GM21723 (cell line): ENCODE measurements at regions not wholly inside any gene's neighbourhood (a gene's known extent, or its start where the extent isn't known, plus 50 kb on each side); places are given as distances from the start of the nearest gene placed in this dataset.

Experiments
- ATAC-seq: cut with Tn5 transposase; IDR thresholded peaks from one replicate; pipeline ENCODE4 v1.9.1; 2021; ENCODE audit warnings: mild to moderate bottlenecking, moderate library complexity; ENCODE audit not compliant: unreplicated experiment

DNA sequence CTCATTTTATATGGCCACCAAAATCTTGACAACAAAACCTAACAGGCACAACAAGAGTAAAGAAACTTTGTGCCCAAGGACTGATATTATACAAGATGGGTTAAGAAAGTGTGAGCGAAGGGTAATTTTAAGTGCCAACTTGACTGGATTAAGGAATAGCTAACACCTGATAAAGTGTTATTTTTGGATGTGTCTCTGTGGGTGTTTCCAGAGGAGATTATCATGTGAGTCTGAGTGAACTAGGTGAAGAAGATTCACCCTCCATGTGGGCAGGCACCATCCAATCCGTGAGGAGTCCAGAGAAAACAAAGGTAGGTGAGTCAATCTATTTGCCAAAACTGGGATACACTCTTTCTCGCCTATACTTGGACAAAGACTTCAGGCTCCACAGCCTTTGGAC, 461.6 kb downstream of the ETS1 start:
- ATAC-seq, result no peak

DNA sequence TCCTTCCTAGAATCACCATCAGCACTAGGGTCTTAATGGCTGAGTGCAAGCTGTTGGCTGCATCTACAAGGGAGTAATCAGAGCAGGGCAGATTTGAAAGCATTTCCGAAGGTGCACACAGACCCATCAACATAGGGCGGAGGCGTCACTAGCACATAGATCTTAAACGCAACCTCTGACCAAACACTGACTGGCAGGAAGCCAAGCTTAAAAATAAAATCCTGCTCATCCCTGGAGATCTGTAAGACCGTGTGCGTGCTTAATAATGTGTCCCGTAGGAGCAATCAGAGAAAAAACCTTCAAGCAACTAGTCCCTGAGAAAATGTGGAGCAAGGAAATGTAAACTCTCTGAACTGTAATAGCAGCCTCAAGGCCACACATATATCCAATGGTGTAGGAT, 470.5 kb downstream of the ETS1 start:
- no peak for ATAC-seq

DNA sequence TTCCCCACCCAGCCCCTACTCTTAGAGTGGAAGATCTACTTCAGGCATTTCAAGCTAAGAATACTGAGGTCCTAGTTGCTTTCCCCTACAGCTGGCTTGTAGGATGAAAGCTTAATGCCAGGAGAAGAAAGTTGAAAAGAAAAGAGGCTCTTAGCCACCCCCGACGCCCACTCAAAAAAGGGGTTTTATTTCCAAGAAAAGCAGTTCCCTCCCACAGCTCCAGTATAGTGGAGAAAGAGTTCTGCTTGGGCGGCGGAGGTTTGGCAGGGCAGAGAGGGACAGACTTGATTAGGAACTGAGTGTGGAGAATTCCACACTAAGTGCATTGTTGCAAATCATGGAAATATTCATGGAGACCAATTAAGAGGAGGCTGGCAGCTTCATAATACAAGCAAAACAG, 470.9 kb downstream of the ETS1 start:
- ATAC-seq, result no peak

DNA sequence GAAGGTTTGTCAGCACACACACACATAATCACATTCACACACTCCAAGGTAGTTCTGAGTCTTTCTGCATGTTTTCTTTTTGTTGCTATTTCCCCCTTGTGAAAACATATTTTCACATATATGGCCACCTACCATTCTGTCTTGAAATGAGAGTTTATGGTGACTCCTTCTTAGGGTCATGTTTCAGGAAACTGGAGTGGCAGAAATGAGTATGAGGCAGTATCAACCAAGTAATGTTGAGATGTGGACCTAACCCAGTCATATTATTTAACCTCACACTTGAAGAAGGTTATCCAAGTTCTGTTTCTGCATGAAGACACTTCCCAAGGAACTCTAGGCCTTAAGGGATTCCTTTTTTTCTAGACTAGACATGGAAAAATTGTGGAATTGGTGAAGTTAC, 481.4 kb downstream of the ETS1 start:
- ATAC-seq, result no peak

DNA sequence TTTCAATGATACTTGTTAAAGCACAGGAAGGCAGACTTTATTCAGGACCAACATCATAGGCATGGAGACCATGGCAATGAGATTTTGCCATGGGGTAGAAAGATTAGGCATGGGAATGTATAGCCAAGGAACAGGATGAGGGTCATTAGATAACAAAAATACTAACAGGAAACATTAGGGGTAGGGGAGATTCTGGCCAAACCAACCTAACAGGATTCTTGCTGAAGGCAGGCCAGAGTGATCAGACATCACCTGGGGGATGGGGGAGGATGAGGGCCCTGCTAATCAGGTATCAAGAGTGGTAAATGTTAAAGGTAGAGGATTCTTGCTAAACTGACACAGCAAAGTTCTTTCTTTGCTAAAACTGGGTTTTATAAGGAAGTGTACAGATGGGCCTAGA, 481.8 kb downstream of the ETS1 start:
- ATAC-seq, result no peak

DNA sequence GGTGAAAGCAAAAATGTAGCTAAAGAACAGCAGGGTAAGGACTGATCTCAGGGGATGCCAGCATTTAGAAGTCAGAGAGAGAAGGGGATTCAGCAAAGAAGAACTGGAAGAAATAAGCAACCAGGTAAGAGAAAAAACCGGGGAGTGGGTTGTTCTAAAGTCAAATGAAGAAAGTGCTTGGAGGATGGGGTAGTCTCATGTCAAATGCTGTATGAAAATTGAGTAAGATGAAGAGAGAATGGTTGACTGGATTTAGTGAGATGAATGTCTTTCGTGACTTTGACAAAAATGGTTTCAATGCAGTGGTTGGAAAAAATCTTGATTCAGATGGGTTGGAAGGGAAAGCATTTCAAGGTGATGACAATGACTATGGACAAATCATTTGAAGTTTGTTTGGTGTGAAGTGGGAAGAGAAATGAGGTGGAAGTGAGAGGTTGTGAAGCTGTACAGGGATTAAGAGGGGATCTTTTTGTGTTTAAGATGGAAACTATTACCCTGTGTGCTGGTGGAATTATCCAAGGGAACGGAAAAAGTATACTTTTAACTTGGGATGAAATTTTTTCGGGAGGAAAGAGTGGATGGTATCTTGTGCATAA, 484.0 kb downstream of the ETS1 start:
- no peak for ATAC-seq

DNA sequence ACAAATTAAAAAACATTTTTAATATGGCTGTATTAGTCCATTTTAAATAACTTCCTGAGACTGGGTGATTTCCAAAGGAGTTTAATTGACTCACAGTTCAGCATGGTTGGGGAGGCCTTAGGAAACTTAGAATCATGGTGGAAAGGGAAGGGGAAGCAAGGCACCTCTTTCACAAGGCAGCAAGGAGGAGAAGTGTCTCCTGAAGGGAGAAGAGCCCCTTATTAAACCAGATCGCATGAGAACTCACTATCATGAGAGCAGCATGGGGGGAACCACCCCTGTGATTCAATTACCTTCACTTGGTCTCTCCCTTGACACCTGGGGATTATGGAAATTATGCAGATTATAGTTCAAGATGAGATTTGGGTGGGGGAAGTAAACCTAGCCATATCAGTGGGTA, 488.6 kb downstream of the ETS1 start:
- ATAC-seq, result no peak

DNA sequence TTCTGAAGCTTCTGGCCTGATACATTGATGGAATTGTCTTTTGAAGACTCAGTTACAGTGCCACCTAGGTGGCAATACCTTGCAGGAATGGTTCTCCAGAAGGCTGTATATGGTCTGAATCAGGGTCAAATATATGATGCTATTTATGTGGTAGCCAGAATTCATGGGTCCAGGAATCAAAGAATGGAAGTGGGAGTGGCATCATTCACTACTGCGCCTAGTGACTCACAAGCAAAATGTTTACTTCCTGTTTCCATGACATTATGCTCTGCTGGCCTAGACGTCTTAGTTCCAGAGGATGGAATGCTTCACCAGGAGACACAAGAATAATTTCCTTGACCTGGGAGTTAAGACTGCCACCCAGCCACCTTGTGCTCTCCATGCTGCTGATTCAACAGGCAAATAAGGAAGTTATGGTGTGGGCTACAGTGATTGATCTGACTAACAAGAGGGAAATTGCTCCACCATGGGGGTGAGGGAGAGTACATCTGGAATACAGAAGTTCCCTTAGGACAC, 491.8 kb downstream of the ETS1 start:
- ATAC-seq, result no peak

DNA sequence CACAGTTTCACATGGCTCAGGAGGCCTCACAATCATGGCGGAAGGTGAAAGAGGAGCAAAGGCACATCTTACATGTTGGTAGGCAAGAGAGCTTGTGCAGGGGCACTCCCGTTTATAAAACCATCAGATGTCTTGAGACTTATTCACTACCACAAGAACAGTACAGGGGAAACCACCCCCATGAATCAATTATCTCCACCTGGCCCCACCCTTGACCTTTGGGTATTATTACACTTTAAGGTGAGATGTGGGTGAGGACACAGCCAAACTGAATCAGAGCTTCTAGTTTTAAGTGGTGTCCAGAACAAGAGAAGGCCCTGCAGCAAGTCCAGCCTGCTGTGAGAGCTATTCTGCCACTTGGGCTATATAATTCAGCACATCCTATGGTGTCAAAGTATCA, 493.7 kb downstream of the ETS1 start:
- ATAC-seq, result no peak

DNA sequence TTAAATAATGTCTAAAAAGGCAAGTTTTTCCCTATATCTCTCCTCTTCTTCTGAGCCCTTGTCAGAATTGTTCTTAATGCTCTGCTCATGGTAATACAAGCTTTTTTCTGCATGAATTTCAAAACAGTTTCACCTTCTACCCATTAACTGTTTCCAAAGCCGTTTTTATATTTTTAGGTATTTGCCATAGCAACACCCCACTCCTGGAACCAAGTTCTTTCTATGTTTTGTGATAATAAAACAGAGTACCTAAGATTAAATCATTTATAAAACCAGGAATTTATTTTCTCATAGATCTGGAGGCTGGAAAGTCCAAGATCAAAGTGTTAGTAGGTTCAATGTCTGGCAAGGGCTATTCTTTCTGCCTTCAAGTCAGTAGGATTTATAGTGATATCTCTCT, 497.4 kb downstream of the ETS1 start:
- no peak for ATAC-seq

DNA sequence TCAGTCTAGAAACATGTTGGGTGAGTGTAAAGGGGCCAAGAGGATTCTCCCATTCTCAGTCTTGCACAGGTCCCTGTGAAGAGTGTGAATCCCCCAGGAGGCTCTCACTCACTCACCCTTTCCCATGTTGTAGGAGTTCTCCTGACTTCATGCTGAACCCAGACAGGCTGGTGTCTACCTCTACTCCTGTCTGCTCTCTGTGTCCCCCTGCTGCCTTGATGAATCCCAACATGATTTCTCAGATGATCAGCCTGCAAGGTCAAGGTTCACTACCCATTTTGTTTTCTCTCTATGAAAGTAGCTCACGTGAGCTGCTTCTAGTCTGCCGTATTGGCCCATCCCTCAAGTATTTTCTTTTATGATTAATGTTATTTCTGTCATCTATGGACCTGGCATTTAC, 500.6 kb downstream of the ETS1 start:
- no peak for ATAC-seq

DNA sequence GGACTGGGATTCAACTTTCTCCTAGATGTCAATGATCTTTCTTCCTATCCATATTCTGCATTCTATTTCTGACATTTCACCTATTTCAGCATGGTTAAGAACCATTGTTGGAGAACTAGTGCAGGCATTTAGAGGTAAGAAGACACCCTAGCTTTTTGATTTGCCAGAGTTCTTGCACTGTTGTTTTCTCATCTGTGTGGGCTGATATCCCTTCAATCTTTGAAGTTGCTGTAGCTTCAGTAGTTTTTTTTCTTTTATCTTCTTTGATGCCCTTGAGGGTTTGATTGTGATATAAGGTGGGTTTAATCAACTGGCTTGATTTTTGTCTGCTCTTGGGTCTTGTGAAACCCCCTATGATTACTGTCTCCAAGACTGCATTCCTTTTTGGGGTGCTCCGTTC, 502.1 kb downstream of the ETS1 start:
- no peak for ATAC-seq

DNA sequence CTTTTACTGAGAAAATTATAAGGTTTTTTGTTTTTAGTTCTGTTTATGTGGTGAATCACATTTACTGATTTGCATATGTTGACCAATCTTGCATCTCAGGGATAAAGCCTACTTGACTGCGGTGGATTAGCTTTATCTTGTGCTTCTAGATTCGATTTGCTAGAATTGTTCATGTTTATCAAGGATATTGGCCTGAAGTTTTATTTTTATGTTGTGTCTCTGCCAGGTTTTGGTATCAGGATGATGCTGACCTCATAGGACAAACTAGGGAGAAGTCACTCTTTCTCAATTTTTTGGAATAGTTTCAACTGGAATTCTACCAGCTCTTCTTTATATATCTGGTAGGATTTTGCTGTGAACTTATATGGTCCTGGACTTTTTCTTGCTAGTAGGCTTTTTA, 504.8 kb downstream of the ETS1 start:
- ATAC-seq, result no peak

DNA sequence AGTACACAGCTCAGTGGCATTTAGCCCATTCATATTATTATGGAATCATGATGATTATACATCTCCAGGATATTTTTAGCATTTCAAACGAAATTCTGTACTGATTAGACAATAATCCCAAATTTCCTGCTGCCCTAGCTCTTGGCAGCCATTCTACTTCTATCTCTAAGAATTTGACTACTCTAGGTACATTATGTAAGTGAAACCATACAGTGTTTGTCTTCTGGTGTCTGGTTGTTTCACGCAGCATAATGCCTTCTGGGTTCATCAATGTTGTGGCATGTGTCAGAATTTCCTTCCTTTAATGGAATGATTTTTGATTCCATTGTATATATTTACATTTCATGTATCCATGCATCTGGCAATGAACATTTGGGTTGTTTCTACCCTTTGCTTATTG, 517.7 kb downstream of the ETS1 start:
- ATAC-seq, result no peak

DNA sequence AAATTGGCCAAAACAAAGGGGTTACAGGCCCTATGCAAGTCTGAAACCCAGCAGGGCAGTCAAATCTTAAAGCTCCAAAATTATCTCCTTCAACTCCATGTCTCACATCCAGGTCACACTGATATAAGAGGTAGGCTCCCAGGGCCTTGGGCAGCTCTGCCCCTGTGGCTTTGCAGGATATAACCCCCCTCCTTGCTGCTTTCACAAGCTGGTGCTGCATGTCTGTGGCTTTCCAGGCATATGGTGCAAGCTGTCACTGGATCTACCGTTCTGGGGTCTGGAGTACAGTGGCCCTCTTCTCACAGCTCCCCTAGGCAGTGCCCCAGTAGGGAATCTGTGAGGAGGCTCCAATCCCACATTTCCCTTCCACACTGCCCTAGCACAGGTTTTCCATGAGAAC, 519.6 kb downstream of the ETS1 start:
- no peak for ATAC-seq

DNA sequence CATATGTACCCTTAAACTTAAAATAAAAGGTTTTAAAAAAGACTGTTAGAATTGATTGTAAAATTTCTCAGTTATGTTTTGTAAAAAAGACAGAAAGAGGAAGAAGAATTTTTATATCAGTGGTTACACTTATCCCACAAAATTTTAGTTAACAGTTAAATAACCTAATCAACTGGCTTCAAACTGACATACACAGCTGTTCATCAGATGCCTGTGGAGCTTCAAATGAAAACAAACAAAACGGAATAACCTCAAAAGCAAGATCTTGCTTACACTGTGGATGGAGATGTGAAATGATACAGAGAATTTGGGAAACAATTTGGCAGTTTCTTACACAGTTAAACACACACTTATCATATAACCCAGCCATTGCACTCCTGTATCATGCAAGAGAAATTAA, 521.0 kb downstream of the ETS1 start:
- no peak for ATAC-seq

DNA sequence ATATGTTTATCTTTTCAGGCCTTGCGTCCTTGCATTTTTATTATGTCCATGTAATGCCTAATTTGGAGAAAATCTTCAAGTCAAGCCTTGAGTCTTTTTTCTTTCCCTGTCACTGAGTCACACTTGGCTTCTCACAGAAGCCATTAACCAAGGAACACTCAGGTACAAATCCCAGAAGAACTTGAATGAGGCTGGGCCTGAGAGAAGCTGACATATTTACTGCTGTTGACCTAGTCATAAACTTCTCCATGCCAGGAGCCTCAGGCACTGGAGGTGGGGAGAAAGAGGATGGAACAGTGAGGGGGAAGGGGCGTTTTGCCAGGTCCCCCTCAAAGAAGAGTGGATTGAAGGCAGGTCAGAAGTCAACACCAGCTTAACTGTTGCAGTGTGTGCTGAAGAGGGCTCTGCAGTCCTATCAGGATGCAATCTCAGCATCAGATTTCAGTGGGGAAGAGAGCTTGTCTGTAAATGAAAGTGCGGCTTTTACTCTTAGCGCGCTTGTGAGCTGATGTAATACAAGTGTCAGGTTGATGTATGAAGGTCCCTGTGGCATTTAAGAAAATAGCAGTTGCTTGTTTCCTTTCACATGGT, 526.0 kb downstream of the ETS1 start:
- ATAC-seq, result no peak

DNA sequence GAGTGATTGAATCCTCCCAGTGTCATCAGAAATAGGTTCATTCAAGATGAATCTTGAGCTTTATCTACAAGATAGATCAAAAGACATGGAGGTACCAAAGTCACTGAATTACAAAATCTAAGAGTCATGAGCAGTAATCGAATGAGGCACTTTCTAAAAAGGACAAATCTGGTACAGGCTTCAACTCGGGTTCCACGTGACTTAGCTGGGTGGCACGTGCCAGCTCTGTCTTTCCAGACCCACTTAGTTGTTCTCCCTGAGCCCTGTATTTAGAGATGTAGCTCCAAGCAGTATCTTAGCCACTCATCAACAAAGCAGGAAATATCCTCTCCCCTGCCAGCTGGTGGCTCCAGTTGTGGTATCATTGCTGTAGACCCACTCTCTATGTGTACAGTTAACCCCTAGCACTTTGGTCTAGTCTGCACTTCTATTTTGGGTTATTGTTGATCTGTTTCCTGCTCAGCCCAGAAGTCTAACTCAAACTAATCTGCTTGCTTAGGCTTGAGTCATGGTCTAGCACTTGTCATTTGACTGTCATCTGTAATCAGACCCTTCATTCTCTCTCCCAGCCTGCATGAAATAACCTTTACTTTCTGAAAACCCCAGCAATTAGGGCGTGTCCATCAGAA, 528.7 kb downstream of the ETS1 start:
- no peak for ATAC-seq

DNA sequence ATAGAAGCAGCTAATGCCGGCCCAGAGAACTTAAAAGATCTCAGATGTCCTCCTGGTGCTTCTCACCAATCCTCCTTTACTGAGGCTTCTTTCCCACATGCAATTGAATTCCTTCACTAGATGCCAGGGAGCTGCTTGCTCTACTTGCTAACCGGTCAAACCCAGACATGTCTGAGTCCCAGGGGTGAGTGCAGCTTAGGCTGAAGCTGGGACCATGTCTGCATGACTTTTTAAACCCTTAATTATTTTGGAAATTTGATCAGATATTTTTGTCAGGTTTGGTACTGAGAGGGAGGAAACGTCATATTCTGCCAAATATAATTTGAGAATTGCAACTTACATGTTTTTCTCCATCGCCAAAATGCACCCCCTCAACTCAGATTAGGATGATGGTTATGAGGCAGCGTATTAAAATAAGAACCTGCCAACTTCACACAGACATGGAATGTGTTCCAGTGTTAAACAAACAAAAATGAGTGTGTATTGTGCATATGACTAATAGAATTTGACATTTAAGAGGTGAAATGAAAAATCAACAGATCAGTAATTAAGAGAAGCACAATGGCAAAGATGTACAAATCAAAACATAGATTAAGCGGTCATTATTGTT, 529.5 kb downstream of the ETS1 start:
- ATAC-seq, result no peak

DNA sequence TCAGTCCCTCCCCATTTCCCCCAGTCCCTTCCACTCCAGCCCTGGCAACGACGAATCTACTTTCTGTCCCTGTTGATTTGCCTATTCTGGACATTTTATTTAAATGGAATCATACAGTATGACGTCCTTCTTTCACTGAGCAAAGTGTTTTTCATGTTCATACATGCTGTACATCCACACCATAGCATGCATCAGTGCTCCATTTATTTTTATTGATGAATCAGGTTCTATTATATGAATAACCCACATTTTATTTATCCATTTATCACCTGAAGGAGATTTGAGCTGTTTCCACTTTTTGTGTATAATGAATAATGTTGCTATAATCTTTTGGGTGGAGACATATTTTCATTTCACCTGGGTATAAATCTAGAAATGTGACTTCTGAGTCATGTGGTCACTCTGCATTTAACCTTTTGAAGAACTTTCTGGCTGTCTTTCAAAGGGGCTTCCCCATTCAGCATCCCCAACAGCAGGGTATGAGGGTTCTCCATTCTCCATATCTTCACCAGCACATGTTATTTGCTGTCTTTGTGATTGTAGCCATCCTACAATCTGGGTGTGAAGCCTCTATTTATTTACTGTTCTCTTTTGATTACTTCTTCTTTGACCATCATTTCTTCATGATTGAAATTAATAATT, 531.7 kb downstream of the ETS1 start:
- no peak for ATAC-seq

DNA sequence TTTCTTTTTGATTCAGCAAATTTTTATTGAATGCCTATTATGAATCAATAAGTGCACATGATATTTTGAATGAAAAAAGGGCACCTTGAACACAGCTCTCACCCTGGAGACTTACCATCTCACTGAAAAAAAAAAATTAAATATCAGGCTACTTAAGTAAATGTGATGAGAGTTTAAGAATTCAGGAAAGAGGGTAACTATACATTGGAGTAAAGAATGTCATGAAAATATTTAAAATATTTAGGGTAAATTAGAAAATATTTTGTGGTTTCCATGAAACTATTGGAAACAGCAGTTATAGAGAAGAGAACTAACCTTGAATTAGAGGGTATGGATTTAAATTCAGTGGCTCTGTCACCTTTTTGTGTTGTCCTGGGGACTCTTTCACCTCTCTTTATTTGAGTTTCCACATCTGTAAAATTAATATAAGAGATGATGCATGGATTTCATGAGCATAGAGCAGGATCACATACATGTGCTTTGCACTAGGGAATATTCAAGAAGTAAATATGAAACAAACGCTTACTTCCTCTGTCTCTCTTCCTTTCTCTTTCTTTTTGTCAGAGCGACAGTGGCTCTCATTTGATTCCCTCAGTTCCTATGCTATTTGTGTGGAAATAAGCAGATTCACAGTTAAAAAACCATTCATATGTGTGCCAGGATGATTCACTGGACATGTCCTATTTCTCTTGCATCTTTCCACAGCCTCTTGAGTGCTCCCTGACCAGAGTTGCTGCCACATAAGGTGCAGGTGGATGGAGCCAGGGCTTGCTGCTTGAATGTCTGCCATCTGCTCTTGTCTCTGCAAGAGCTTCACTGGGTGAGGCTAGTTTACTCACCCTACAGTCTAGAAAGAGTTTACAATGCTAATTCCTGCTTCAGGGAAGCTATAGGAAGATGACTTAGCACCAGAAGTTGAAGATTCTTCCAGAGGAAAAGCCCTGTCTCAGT, 533.1 kb downstream of the ETS1 start:
- peak; percentile 77 for ATAC-seq
